WTC11 (cell line): ENCODE measurements at regions not wholly inside any gene's neighbourhood (a gene's known extent, or its start where the extent isn't known, plus 50 kb on each side); places are given as distances from the start of the nearest gene placed in this dataset.

Experiments
- ATF1 ChIP-seq: sonication (generic); formaldehyde crosslinking; IDR thresholded peaks from 2 replicates; pipeline ENCODE4 v1.8.1; 2023; ENCODE audit warnings: mild to moderate bottlenecking, moderate library complexity, missing genetic modification reagents
- CTCF ChIP-seq: fragments of 200-600 bp; IDR thresholded peaks from 2 replicates; pipeline ENCODE4 v1.8.0; 2022; ENCODE audit warnings: antibody characterized with exemption
- SMAD4 ChIP-seq: sonication (generic); formaldehyde crosslinking; IDR thresholded peaks from 2 replicates; pipeline ENCODE4 v1.8.0; 2022; ENCODE audit warnings: mild to moderate bottlenecking, missing genetic modification reagents

DNA sequence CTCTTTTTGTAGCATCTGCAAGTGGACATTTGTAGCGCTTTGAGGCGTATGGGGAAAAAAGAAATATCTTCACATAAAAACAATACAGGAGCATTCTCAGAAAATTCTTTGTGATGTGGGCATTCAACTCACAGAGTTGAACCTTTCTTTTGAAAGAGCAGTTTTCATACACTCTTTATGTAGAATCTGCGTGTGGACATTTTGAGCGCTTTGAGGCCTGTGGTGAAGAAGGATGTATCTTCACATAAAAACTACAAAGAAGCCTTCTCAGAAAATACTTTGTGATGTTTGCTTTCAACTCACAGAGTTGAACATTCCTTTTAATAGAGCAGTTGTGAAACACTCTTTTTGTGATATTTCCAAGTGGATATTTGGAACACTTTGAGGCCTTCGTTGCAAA lies 598.4 kb upstream of the ZNF337 start:
- TF ChIP-seq ATF1 (no peak), CTCF (no peak), SMAD4 (CRISPR knock-in tag) (no peak)
